AG04450 (cell line): ENCODE measurements at regions not wholly inside any gene's neighbourhood (a gene's known extent, or its start where the extent isn't known, plus 50 kb on each side); places are given as distances from the start of the nearest gene placed in this dataset.

Experiments
- CTCF ChIA-PET: fragments of 300-600, 350-600 bp; formaldehyde crosslinking; extraction: SDS; loops from one replicate; lab custom pipeline; 2022; ENCODE audit warnings: antibody characterized with exemption, inconsistent platforms; lab: Charles Lee
- POLR2A ChIA-PET: fragments of 350-600 bp; formaldehyde crosslinking; extraction: SDS; loops from one replicate; lab custom pipeline; 2021; ENCODE audit warnings: antibody characterized with exemption, inconsistent platforms; lab: Yijun Ruan, JAX
- DNase-seq: peaks from one replicate; pipeline ENCODE4 v3.0.0-alpha.2; 2011; ENCODE audit warnings: low read depth, low spot score
- H3K27ac ChIP-seq: one replicate; pipeline ENCODE4 v1.5.1; 2012; ENCODE audit warnings: low read depth, low read length, control low read depth
- H3K27me3 ChIP-seq: one replicate; pipeline ENCODE4 v1.6.0; 2012; ENCODE audit warnings: low read length; ENCODE audit not compliant: control insufficient read depth, insufficient read depth
- H3K4me3 ChIP-seq: 2 replicates; pipeline ENCODE4 v1.5.1; 2011; ENCODE audit warnings: mild to moderate bottlenecking, low read depth, low read length, control low read depth
- H3K9me3 ChIP-seq: 2 replicates; pipeline ENCODE4 v1.5.1; 2012; ENCODE audit warnings: low read length; ENCODE audit not compliant: control insufficient read depth, insufficient read depth
- TF ChIP-seq, protein P1 (sequence below): IDR thresholded peaks from 2 replicates; pipeline ENCODE4 v1.5.1; 2011; ENCODE audit warnings: low read depth, low read length, control low read depth, inconsistent platforms

GRCh38 chr3:34837848-34838741 is 801.2 kb upstream of the ARPP21 start:
- TF ChIP-seq, protein P1, sequence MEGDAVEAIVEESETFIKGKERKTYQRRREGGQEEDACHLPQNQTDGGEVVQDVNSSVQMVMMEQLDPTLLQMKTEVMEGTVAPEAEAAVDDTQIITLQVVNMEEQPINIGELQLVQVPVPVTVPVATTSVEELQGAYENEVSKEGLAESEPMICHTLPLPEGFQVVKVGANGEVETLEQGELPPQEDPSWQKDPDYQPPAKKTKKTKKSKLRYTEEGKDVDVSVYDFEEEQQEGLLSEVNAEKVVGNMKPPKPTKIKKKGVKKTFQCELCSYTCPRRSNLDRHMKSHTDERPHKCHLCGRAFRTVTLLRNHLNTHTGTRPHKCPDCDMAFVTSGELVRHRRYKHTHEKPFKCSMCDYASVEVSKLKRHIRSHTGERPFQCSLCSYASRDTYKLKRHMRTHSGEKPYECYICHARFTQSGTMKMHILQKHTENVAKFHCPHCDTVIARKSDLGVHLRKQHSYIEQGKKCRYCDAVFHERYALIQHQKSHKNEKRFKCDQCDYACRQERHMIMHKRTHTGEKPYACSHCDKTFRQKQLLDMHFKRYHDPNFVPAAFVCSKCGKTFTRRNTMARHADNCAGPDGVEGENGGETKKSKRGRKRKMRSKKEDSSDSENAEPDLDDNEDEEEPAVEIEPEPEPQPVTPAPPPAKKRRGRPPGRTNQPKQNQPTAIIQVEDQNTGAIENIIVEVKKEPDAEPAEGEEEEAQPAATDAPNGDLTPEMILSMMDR: no peak
- POLR2A ChIA-PET: no interaction called here
- Histone ChIP-seq H3K9me3 (peaks cover 6% of the 10 kb centered on the region), H3K4me3 (no peak overlapping the region), H3K27me3 (no peaks in the 10 kb centered on the region), H3K27ac (no peak overlapping the region)
- CTCF ChIA-PET: no interaction called here
- no peak for DNase-seq

DNA sequence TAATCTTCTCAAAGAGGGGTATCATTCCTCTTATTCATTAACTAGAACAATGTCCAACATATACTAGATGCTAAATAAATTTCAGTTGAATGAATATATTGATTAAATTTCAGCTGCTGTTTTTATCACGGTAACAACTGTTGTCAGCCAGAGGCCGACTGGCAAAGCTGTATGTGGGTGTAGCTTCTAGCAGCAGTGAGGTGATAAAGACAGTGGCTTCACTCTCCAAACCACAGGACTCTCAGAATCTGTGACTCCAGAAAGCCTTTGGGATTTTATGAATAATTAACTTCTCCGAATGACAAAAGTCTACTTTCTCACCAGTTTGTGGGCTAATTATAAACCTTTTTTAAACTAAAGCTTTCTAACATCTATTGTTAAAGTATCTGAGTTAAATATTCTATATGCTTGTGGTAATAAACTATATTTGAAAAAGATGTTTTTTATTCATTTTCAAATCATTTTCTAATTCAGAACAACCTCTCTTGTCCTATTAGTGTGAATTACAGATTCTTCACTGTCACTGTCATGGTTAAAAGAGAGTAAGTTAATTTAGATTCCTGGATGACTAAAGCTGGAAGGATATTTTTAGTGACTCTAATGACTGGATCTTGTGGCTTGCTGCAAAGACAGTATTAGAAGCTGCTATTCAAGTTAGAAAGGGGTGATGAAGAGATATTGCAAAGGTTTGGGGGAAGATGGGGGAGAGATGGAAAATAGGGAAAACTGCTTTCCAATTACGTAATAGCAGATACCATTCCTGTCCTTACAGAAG is 796.4 kb upstream of the ARPP21 start:
- Histone ChIP-seq H3K27me3 (no peaks in the 10 kb centered on the region), H3K4me3 (no peak overlapping the region), H3K27ac (no peak overlapping the region), H3K9me3 (peaks cover 2% of the 10 kb centered on the region; the same call in 1 of the 2 replicates)
- DNase-seq: no peak
- ChIA-PET CTCF (no interaction called here), POLR2A (no interaction called here)
- TF ChIP-seq, protein P1: no peak

GRCh38 chr3:34844323-34844620 is 795.1 kb upstream of the ARPP21 start:
- TF ChIP-seq, protein P1: no peak
- DNase-seq: no peak
- POLR2A ChIA-PET: no interaction called here
- Histone ChIP-seq H3K4me3 (no peak overlapping the region), H3K9me3 (peaks cover 2% of the 10 kb centered on the region; the same call in 1 of the 2 replicates), H3K27me3 (no peaks in the 10 kb centered on the region), H3K27ac (no peak overlapping the region)
- CTCF ChIA-PET: no interaction called here

GRCh38 chr3:34851137-34851536 is 788.2 kb upstream of the ARPP21 start:
- Histone ChIP-seq H3K27me3 (no peaks in the 10 kb centered on the region), H3K27ac (no peak overlapping the region), H3K9me3 (peaks cover 14% of the 10 kb centered on the region; the same call in 1 of the 2 replicates), H3K4me3 (no peak overlapping the region)
- CTCF ChIA-PET: no interaction called here
- TF ChIP-seq, protein P1: no peak
- DNase-seq: no peak
- POLR2A ChIA-PET: no interaction called here
